ENCODE measurements at regions not wholly inside any gene's neighbourhood (a gene's known extent, or its start where the extent isn't known, plus 50 kb on each side); places are given as distances from the start of the nearest gene placed in this dataset.

Small RNA genes lying in the stretch of these regions (microRNA-seq; reads per million reads assigned to microRNA genes)
- gene MIR548I2 = 0 reads per million in 2 donors

All from left colon (tissue), 2 donors.